Cardiac fibroblast (primary cell): ENCODE measurements at regions not wholly inside any gene's neighbourhood (a gene's known extent, or its start where the extent isn't known, plus 50 kb on each side); places are given as distances from the start of the nearest gene placed in this dataset.

ENCODE experiments used
- DNase-seq, 2 donors: peaks; one replicate each; pipeline versions ENCODE4 v3.0.0 to v3.0.0-alpha.2; 2010; ENCODE audit warnings: low read depth in 2 of 2
- H3K4me3 ChIP-seq, 2 donors: replicated peaks in 1 of 2; 1 replicate in 1 of 2; 2 replicates in 1 of 2; pipeline ENCODE4 v1.5.1; 2011; ENCODE audit warnings: low read depth in 2 of 2, low read length in 2 of 2, mild to moderate bottlenecking in 2 of 2, moderate library complexity in 1 of 2
- CTCF ChIP-seq: IDR thresholded peaks from one replicate; pipeline ENCODE4 v1.5.1; 2011; ENCODE audit warnings: low read depth, mild to moderate bottlenecking, low read length, inconsistent platforms

DNA sequence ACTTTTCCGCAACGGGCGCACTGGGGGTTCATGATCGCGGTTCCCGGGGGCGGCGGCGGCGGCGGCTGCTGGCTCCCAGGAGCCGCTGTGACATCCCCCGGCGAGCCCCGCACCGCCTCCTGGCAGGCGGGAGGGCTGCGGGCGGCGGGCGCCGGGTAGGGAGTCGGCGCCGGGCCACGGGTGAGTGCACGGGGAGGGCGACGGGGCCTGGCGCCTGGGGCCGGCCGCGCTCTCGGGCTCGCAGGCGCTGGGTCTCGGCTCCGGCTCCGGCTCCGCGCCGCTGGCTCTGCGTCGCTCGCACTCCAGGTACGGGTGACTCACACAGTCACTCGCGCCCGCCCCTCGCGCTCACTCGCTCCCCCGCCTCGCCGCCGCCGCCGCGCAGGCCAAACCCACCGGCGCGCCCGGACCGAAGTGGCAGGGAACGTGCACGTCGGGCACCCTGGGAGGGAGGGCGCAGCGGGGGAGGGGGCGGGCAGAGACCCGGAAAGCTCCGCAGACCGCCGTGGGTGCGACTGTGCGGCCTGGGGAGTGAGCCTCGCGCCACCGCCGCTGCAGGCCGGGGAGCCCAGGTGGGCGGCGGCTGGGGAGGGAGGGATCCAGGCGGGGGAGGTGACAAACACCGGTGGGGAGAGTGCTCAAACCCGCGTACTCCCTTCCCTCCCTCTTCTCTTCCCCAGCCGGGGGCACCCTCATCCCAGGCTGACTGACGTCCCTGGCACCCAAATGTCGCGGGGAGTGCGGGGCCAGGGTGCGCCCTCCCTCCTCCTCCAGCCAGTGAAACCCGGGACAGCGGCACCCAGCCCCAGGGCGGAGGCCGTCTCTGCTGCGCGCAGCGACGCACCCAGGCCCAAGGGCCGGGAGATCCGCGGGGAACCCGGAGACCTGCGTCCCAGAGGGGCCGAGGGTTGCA, 276.9 kb upstream of the NEBL start:
- H3K4me3 ChIP-seq, result peak overlapping the region; percentile 69 to 75
- no peak for TF ChIP-seq CTCF

GRCh38 chr10:21172930-21173801, 276.1 kb upstream of the NEBL start:
- peak overlapping the region; percentile 69 to 75 for H3K4me3 ChIP-seq
- no peak for TF ChIP-seq CTCF
- DNase-seq, result peak; percentile 24 to 26

More for the DNA sequence above, 276.9 kb upstream of the NEBL start:
- DNase-seq, result peak; percentile 20 to 42

- peak in 1 of 2 donors; percentile 9 for DNase-seq
- no peak for TF ChIP-seq CTCF
- H3K4me3 ChIP-seq, result peak overlapping the region; percentile 69 to 75
Measured at GRCh38 chr10:21172542-21172929, 275.4 kb upstream of the NEBL start.

GRCh38 chr10:21171936-21172541, 274.9 kb upstream of the NEBL start:
- no peak for TF ChIP-seq CTCF
- DNase-seq, result no peak
- H3K4me3 ChIP-seq, result no peak overlapping the region

DNA sequence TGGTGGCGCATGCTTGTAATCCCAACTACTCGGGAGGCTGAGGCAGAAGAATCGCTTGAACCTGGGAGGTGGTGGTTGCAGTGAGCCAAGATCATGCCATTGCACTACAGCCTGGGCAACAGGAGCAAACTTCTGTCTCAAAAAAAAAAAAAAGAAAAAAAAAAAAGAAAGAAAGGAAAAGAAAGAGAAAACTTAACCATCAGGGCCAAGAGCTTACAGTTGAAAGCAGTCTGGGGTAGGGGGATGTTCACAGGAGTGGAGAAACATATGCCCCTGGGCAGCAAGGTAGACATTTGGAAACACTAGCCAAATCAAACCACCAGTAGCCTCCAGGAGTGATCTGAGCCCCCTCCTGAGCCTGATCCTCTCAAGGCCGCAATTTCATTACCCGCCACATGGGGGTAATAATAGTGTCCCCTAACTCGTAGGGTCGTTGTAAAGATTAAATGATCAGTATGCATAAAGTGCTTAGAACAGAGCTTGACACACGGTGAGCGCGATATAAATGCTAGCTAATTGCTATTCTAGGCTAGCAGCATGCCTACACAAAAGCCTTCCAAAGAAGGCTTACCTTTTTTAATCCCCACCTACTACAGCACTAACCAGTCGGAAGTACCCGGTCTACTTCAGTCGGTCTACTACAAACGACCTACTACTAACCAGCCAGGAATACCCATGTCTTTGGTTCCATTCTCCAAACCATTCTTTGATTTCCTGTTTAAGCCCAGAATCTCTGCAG, 274.3 kb upstream of the NEBL start:
- H3K4me3 ChIP-seq, result no peak overlapping the region
- peak in 1 of 2 donors; percentile 23 for DNase-seq
- TF ChIP-seq CTCF, result peak; percentile 42

DNA sequence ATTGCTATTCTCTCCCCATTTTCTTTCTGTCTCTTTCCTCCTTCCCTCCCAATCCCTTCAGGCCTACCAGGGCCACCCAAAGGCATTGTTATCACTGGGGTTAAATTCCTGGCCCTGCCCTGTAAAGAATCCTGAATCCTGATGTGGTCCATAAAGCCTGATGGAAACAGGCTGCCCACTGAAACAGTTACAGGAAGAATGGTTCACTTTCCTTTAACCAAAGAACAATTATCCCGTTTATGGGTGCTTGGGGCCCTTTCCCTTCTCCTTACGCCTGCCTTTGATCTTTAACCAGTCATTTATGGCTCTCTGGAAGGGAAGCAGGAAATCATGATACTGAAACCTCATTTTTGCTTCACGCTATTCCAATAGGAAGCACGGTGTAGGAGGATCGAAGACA, 273.1 kb upstream of the NEBL start:
- no peak for DNase-seq
- no peak overlapping the region for H3K4me3 ChIP-seq
- no peak for TF ChIP-seq CTCF
